ENCODE measurements at regions not wholly inside any gene's neighbourhood (a gene's known extent, or its start where the extent isn't known, plus 50 kb on each side); places are given as distances from the start of the nearest gene placed in this dataset.

DNA sequence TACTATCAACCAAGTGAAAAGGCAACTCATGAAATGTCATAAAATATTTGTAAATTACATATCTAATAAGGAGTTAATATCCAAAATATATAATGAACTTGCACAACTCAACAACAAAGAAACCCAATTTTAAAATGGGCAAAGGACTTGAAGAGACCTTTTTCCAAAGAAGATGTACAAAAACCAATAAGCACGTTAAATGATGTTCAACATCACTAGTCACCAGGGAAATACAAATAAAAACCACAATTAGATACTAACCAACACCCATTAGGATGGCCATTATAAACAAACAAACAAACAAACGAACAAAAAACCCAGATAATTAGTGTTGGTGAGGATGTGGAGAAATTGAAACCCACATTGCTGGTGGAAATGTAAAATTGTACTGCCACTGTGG is 92.3 kb upstream of the ARID2 start:
- TF ChIP-seq, protein P1, sequence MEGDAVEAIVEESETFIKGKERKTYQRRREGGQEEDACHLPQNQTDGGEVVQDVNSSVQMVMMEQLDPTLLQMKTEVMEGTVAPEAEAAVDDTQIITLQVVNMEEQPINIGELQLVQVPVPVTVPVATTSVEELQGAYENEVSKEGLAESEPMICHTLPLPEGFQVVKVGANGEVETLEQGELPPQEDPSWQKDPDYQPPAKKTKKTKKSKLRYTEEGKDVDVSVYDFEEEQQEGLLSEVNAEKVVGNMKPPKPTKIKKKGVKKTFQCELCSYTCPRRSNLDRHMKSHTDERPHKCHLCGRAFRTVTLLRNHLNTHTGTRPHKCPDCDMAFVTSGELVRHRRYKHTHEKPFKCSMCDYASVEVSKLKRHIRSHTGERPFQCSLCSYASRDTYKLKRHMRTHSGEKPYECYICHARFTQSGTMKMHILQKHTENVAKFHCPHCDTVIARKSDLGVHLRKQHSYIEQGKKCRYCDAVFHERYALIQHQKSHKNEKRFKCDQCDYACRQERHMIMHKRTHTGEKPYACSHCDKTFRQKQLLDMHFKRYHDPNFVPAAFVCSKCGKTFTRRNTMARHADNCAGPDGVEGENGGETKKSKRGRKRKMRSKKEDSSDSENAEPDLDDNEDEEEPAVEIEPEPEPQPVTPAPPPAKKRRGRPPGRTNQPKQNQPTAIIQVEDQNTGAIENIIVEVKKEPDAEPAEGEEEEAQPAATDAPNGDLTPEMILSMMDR (IDR thresholded peaks at IDR 0.05): no peak
- TF ChIP-seq POLR2A (IDR thresholded peaks at IDR 0.05): no peak
- no peak for TF ChIP-seq POLR2AphosphoS5 (IDR thresholded peaks at IDR 0.05)
- no peak for TF ChIP-seq EP300 (IDR thresholded peaks at IDR 0.05)

Data from suprapubic skin (tissue), 4 donors.